HepG2 (cell line): ENCODE measurements at regions not wholly inside any gene's neighbourhood (a gene's known extent, or its start where the extent isn't known, plus 50 kb on each side); places are given as distances from the start of the nearest gene placed in this dataset.
"Not testable (repeated sequence)": the region's sequence is repeated elsewhere in the genome, so short reads cannot be mapped to it uniquely, and the experiment has no call there.

Source experiments
- ATAC-seq: fragments of 200-7000 bp; cut with Tn5 transposase; 3 replicates; pipeline ENCODE4 v1.9.1; 2020; ENCODE audit warnings: mild to moderate bottlenecking, moderate library complexity
- BruUV-seq: library from RNA; stranded (reverse); fragments of 400-500 nt; replicated peaks from 2 replicates; lab custom pipeline; 2021; lab: Mats Ljungman, UMichigan
- CTCF ChIA-PET: fragments of 300-600 bp; formaldehyde crosslinking; extraction: SDS; loops from one replicate; lab custom pipeline; 2021; ENCODE audit warnings: low total read pairs, inconsistent platforms, low intra/inter-chr PET ratio; lab: Yijun Ruan, JAX
- POLR2A ChIA-PET: fragments of 350-600 bp; sonication (Branson Sonifier 250); formaldehyde crosslinking; loops from one replicate; lab custom pipeline; 2020; ENCODE audit warnings: antibody characterized with exemption, inconsistent platforms; lab: Yijun Ruan, JAX
- DNase-seq: peaks from one replicate; pipeline ENCODE4 v3.0.0-alpha.2; 2015; ENCODE audit warnings: low spot score
- FAIRE-seq: peaks from 3 replicates; lab custom pipeline; 2011; peaks lifted over from hg19 to GRCh38; lab: Jason Lieb, UNC
- H2AFZ ChIP-seq: one replicate; pipeline ENCODE4 v1.6.1; 2011; ENCODE audit warnings: low read length, inconsistent platforms
- H3K27ac ChIP-seq: fragments of 300-600 bp; 3 replicates; pipeline ENCODE4 v1.8.0; 2011; ENCODE audit warnings: mixed run types, mild to moderate bottlenecking, mixed read lengths, low read length, inconsistent platforms; ENCODE audit not compliant: insufficient read depth; ENCODE audit errors: extremely low read length
- H3K27me3 ChIP-seq, 2 experiments: fragments of 200-600 bp in 1 of 2; 2 replicates in 1 of 2; 3 replicates in 1 of 2; pipeline versions ENCODE4 v1.6.0 to v1.8.0; 2011; ENCODE audit warnings: low read length in 2 of 2, mild to moderate bottlenecking in 2 of 2, moderate library complexity in 2 of 2, inconsistent platforms in 1 of 2; ENCODE audit not compliant: insufficient read depth in 2 of 2, control insufficient read depth in 1 of 2
- H3K36me3 ChIP-seq, 2 experiments: fragments of 200-600 bp in 1 of 2; replicated peaks in 1 of 2; 2 replicates in 1 of 2; 3 replicates in 1 of 2; pipeline versions ENCODE4 v1.5.1 to v1.8.0; 2011; ENCODE audit warnings: low read length in 2 of 2, inconsistent platforms in 1 of 2; ENCODE audit not compliant: insufficient read depth in 2 of 2, control insufficient read depth in 1 of 2
- H3K4me1 ChIP-seq: 2 replicates; pipeline ENCODE4 v1.5.1; 2012; ENCODE audit warnings: low read length, inconsistent platforms; ENCODE audit not compliant: insufficient read depth
- H3K4me2 ChIP-seq: 2 replicates; pipeline ENCODE4 v1.6.0; 2011; ENCODE audit warnings: low read depth, low read length, inconsistent platforms
- H3K4me3 ChIP-seq, 3 experiments: fragments of 200-600 bp in 1 of 3; sonication (generic), shearing (Covaris generic) in 1 of 3; replicated peaks in 1 of 3; 2 replicates each; pipeline ENCODE4 v1.5.1; 2011 to 2016; ENCODE audit warnings: low read length in 3 of 3, inconsistent platforms in 2 of 3, low read depth in 2 of 3, mild to moderate bottlenecking in 2 of 3, control low read depth in 1 of 3, mixed read lengths in 1 of 3; ENCODE audit not compliant: insufficient read depth in 1 of 3
- H3K79me2 ChIP-seq: one replicate; pipeline ENCODE4 v1.6.1; 2011; ENCODE audit warnings: low read length, inconsistent platforms; ENCODE audit not compliant: insufficient read depth
- H3K9ac ChIP-seq: 2 replicates; pipeline ENCODE4 v1.6.0; 2011; ENCODE audit warnings: mild to moderate bottlenecking, low read depth, low read length, inconsistent platforms; ENCODE audit not compliant: insufficient read depth
- H3K9me3 ChIP-seq: 2 replicates; pipeline ENCODE4 v1.5.1; 2012; ENCODE audit warnings: mild to moderate bottlenecking, low read length
- H4K20me1 ChIP-seq: 2 replicates; pipeline ENCODE4 v1.6.0; 2011; ENCODE audit warnings: inconsistent platforms, mild to moderate bottlenecking, low read length, moderate library complexity; ENCODE audit not compliant: insufficient read depth
- ARNT2 ChIP-seq: sonication (generic); formaldehyde crosslinking; IDR thresholded peaks from 2 replicates; pipeline ENCODE4 v1.8.0; 2022; ENCODE audit warnings: mild to moderate bottlenecking, low read depth, missing genetic modification reagents, moderate library complexity
- FOXM1 ChIP-seq: sonication (generic); formaldehyde crosslinking; IDR thresholded peaks from 2 replicates; pipeline ENCODE4 v1.5.0; 2020; ENCODE audit warnings: missing genetic modification reagents
- KDM6A ChIP-seq: IDR thresholded peaks from 2 replicates; pipeline ENCODE4 v1.6.1; 2016; ENCODE audit warnings: low read depth
- MEF2D ChIP-seq: sonication (generic); formaldehyde crosslinking; IDR thresholded peaks from 2 replicates; pipeline ENCODE4 v1.5.1; 2020; ENCODE audit warnings: mild to moderate bottlenecking, missing genetic modification reagents
- TBX2 ChIP-seq: sonication (generic); formaldehyde crosslinking; IDR thresholded peaks from 2 replicates; pipeline ENCODE4 v1.5.0; 2020; ENCODE audit warnings: missing genetic modification reagents, mild to moderate bottlenecking, borderline replicate concordance
- TMF1 ChIP-seq: sonication (generic); formaldehyde crosslinking; IDR thresholded peaks from 2 replicates; pipeline ENCODE4 v1.8.1; 2022; ENCODE audit warnings: low read depth, missing genetic modification reagents
- ZC3H13 ChIP-seq: sonication (generic); formaldehyde crosslinking; IDR thresholded peaks from 2 replicates; pipeline ENCODE4 v1.8.1; 2023; ENCODE audit warnings: mild to moderate bottlenecking, missing genetic modification reagents, moderate library complexity
- WGBS: methylation state at CpG from one replicate; pipeline ENCODE4 v1.1.6; 2017; ENCODE audit warnings: low lambda C conversion rate; 5-methylcytosine and 5-hydroxymethylcytosine counted together
- in situ Hi-C: cut with HindIII; loops from 2 replicates; pipeline ENCODE4 v1.10.0; 2017; ENCODE audit warnings: low pct_unique_long_range_greater_than_20kb; ENCODE audit not compliant: extremely low pct_ligation_motif_present
- intact Hi-C: fragments of 100-400 bp; cut with micrococcal nuclease; formaldehyde crosslinking; loops from one replicate; pipeline ENCODE4 v1.10.0; 2022; ENCODE audit not compliant: unreplicated experiment
- TF ChIP-seq, protein P1 (sequence below): sonication (generic); formaldehyde crosslinking; IDR thresholded peaks from 2 replicates; pipeline ENCODE4 v1.8.1; 2023; ENCODE audit warnings: mild to moderate bottlenecking, missing genetic modification reagents, borderline replicate concordance
- TF ChIP-seq, protein P2 (sequence below): sonication (generic); formaldehyde crosslinking; IDR thresholded peaks from 2 replicates; pipeline ENCODE4 v1.4.0; 2020; ENCODE audit warnings: mild to moderate bottlenecking, missing genetic modification reagents
- TF ChIP-seq, protein P3 (sequence below): sonication (generic); formaldehyde crosslinking; IDR thresholded peaks from 2 replicates; pipeline ENCODE4 v1.5.0; 2020; ENCODE audit warnings: mild to moderate bottlenecking, missing genetic modification reagents

DNA sequence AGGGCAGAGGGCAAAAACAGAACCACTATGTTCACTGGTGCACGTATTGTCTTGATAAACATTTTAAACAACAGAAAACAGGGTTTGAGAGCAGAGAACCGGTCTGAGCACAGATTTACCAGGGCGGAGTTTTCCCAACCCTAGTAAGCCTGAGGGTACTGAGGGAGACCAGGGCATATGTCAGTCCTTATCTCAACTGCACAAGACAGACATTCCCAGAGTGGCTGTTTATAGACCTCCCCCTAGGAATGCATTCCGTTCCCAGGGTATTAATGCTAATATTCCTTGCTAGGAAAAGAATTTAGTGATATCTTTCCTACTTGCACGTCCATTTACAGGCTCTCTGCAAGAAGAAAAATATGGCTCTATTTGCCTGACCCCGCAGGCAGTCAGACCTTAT is 99.7 kb upstream of the ANKRD50 start:
- FAIRE-seq, intact Hi-C loops, H3K79me2 ChIP-seq, H3K4me3 ChIP-seq, in situ Hi-C loops, CTCF ChIA-PET, DNase-seq, BruUV-seq, H3K9me3 ChIP-seq, H3K4me2 ChIP-seq, H3K9ac ChIP-seq, H3K4me1 ChIP-seq, H3K27me3 ChIP-seq, H3K36me3 ChIP-seq, H4K20me1 ChIP-seq, H2AFZ ChIP-seq, H3K27ac ChIP-seq, POLR2A ChIA-PET, ATAC-seq: not testable (repeated sequence)
- WGBS, result 5% methylated on average over 5 of the region's 6 CpGs

DNA sequence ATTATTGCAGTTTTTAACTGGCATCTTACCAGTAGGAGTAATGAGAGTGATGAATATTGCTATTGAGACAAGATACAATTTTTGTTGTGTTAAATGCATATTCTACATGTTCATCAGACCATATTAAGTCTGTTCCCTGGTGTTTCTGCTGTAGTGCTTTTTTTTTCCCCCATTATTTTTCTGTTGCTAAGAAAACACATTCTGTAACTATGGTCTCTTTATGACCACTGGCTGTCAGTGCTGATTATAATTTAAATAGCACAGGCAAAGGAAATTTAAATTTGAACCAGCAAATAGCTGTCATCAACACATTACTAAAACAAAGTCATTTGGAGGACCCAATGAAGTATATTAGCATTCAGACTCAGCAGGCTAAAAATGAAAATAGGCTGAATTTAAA is 98.3 kb upstream of the ANKRD50 start:
- H4K20me1 ChIP-seq, result no peaks in the 10 kb centered on the region
- CTCF ChIA-PET, result no interaction called here
- H3K27ac ChIP-seq, result no peak overlapping the region
- peaks cover 17% of the 10 kb centered on the region; the same call in 1 of the 2 replicates for H3K9me3 ChIP-seq
- FAIRE-seq (no peak), ATAC-seq (no peak), DNase-seq (no peak)
- POLR2A ChIA-PET, result no interaction called here
- no peak overlapping the region for H3K9ac ChIP-seq
- H3K27me3 ChIP-seq, result no peaks in the 10 kb centered on the region
- H3K4me3 ChIP-seq, result no peak overlapping the region
- BruUV-seq, result no TSS peak
- in situ Hi-C loops (no loop called here), intact Hi-C loops (no loop called here)
- H3K79me2 ChIP-seq, result no peaks in the 10 kb centered on the region
- no peak overlapping the region for H2AFZ ChIP-seq
- H3K36me3 ChIP-seq, result no peaks in the 10 kb centered on the region
- no peaks in the 10 kb centered on the region for H3K4me1 ChIP-seq
- H3K4me2 ChIP-seq, result no peak overlapping the region
- no peak for TF ChIP-seq FOXM1 (CRISPR knock-in tag)
- TF ChIP-seq ZC3H13 (CRISPR knock-in tag), result no peak
- TF ChIP-seq, protein P1, sequence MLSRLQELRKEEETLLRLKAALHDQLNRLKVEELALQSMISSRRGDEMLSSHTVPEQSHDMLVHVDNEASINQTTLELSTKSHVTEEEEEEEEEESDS (CRISPR knock-in tag), result no peak
- TF ChIP-seq TMF1 (CRISPR knock-in tag), result no peak
- no peak for TF ChIP-seq KDM6A (CRISPR knock-in tag)
- no peak for TF ChIP-seq ARNT2 (CRISPR knock-in tag)
- TF ChIP-seq TBX2 (CRISPR knock-in tag), result no peak
- TF ChIP-seq, protein P2, sequence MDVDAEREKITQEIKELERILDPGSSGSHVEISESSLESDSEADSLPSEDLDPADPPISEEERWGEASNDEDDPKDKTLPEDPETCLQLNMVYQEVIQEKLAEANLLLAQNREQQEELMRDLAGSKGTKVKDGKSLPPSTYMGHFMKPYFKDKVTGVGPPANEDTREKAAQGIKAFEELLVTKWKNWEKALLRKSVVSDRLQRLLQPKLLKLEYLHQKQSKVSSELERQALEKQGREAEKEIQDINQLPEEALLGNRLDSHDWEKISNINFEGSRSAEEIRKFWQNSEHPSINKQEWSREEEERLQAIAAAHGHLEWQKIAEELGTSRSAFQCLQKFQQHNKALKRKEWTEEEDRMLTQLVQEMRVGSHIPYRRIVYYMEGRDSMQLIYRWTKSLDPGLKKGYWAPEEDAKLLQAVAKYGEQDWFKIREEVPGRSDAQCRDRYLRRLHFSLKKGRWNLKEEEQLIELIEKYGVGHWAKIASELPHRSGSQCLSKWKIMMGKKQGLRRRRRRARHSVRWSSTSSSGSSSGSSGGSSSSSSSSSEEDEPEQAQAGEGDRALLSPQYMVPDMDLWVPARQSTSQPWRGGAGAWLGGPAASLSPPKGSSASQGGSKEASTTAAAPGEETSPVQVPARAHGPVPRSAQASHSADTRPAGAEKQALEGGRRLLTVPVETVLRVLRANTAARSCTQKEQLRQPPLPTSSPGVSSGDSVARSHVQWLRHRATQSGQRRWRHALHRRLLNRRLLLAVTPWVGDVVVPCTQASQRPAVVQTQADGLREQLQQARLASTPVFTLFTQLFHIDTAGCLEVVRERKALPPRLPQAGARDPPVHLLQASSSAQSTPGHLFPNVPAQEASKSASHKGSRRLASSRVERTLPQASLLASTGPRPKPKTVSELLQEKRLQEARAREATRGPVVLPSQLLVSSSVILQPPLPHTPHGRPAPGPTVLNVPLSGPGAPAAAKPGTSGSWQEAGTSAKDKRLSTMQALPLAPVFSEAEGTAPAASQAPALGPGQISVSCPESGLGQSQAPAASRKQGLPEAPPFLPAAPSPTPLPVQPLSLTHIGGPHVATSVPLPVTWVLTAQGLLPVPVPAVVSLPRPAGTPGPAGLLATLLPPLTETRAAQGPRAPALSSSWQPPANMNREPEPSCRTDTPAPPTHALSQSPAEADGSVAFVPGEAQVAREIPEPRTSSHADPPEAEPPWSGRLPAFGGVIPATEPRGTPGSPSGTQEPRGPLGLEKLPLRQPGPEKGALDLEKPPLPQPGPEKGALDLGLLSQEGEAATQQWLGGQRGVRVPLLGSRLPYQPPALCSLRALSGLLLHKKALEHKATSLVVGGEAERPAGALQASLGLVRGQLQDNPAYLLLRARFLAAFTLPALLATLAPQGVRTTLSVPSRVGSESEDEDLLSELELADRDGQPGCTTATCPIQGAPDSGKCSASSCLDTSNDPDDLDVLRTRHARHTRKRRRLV, result no peak
- no peak for TF ChIP-seq MEF2D
- TF ChIP-seq, protein P3, sequence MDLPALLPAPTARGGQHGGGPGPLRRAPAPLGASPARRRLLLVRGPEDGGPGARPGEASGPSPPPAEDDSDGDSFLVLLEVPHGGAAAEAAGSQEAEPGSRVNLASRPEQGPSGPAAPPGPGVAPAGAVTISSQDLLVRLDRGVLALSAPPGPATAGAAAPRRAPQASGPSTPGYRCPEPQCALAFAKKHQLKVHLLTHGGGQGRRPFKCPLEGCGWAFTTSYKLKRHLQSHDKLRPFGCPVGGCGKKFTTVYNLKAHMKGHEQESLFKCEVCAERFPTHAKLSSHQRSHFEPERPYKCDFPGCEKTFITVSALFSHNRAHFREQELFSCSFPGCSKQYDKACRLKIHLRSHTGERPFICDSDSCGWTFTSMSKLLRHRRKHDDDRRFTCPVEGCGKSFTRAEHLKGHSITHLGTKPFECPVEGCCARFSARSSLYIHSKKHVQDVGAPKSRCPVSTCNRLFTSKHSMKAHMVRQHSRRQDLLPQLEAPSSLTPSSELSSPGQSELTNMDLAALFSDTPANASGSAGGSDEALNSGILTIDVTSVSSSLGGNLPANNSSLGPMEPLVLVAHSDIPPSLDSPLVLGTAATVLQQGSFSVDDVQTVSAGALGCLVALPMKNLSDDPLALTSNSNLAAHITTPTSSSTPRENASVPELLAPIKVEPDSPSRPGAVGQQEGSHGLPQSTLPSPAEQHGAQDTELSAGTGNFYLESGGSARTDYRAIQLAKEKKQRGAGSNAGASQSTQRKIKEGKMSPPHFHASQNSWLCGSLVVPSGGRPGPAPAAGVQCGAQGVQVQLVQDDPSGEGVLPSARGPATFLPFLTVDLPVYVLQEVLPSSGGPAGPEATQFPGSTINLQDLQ, result no peak
